A549 (cell line): ENCODE measurements at regions not wholly inside any gene's neighbourhood (a gene's known extent, or its start where the extent isn't known, plus 50 kb on each side); places are given as distances from the start of the nearest gene placed in this dataset.
"Not testable (repeated sequence)": the region's sequence is repeated elsewhere in the genome, so short reads cannot be mapped to it uniquely, and the experiment has no call there.

Experiments
- BCL3 ChIP-seq: fragments of >200 bp; sonication (Bioruptor Twin); formaldehyde crosslinking; IDR thresholded peaks from 3 replicates; pipeline ENCODE4 v1.6.1; 2016
- EP300 ChIP-seq, 2 experiments: fragments of >200 bp; sonication (Bioruptor Twin); formaldehyde crosslinking; IDR thresholded peaks; 2 replicates in 1 of 2; 3 replicates in 1 of 2; pipeline ENCODE4 v1.6.1; 2016 to 2017
- MAZ ChIP-seq: fragments of 150-350 bp; IDR thresholded peaks from 2 replicates; pipeline ENCODE4 v1.6.1; 2014; ENCODE audit warnings: antibody characterized with exemption, low read depth, low read length, borderline replicate concordance
- NPAS2 ChIP-seq: fragments of 250-450 bp; sonication (Bioruptor Pico); IDR thresholded peaks from 2 replicates; pipeline ENCODE4 v1.8.0; 2022; ENCODE audit warnings: mild to moderate bottlenecking, moderate library complexity, borderline replicate concordance
- POLR2A ChIP-seq: IDR thresholded peaks from 2 replicates; pipeline ENCODE4 v1.6.1; 2012; ENCODE audit warnings: mild to moderate bottlenecking, low read length
- SMC3 ChIP-seq: fragments of >200 bp; sonication (Bioruptor Twin); formaldehyde crosslinking; IDR thresholded peaks from 3 replicates; pipeline ENCODE4 v1.6.1; 2018; ENCODE audit warnings: inconsistent platforms
- ZNF302 ChIP-seq: fragments of 250-450 bp; sonication (Bioruptor Pico); IDR thresholded peaks from 2 replicates; pipeline ENCODE4 v1.9.0; 2021; ENCODE audit warnings: inconsistent platforms, mild to moderate bottlenecking, moderate library complexity
- TF ChIP-seq, protein P1 (sequence below): fragments of >200 bp; sonication (Bioruptor Twin); formaldehyde crosslinking; IDR thresholded peaks from 3 replicates; pipeline ENCODE4 v1.5.1; 2016
- TF ChIP-seq, protein P2 (sequence below): fragments of 200-600 bp; sonication (generic); IDR thresholded peaks from 2 replicates; pipeline ENCODE4 v1.6.1; 2016; ENCODE audit warnings: antibody characterized with exemption, mild to moderate bottlenecking, moderate library complexity
- TF ChIP-seq, protein P3 (sequence below): fragments of 250-450 bp; sonication (Bioruptor Pico); IDR thresholded peaks from 2 replicates; pipeline ENCODE4 v1.5.0; 2021; ENCODE audit warnings: mild to moderate bottlenecking, moderate library complexity, borderline replicate concordance
- TF ChIP-seq, protein P4 (sequence below): fragments of 450-650 bp; IDR thresholded peaks from 2 replicates; pipeline ENCODE4 v1.6.1; 2014; ENCODE audit warnings: antibody characterized with exemption

DNA sequence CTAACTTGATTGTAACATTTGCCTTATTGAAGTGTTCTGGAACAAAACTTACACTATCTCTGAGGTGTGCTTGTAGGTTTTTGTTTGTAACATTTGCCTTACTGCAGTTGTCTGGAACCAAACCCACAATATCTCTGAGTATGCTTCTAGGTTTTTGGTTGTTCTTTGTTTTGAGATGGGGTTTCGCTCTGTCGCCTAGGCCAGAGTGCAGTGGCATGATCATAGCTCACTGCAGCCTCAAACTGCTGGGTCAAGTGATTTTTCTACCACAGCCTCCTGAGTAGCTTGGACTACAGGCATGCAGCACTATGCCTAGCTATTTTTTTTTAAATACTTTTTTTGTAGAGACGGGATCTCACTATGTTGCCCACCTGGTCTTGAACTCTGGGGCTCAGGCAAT lies 1464.6 kb downstream of the FOXD4L5 start:
- TF ChIP-seq, protein P1, sequence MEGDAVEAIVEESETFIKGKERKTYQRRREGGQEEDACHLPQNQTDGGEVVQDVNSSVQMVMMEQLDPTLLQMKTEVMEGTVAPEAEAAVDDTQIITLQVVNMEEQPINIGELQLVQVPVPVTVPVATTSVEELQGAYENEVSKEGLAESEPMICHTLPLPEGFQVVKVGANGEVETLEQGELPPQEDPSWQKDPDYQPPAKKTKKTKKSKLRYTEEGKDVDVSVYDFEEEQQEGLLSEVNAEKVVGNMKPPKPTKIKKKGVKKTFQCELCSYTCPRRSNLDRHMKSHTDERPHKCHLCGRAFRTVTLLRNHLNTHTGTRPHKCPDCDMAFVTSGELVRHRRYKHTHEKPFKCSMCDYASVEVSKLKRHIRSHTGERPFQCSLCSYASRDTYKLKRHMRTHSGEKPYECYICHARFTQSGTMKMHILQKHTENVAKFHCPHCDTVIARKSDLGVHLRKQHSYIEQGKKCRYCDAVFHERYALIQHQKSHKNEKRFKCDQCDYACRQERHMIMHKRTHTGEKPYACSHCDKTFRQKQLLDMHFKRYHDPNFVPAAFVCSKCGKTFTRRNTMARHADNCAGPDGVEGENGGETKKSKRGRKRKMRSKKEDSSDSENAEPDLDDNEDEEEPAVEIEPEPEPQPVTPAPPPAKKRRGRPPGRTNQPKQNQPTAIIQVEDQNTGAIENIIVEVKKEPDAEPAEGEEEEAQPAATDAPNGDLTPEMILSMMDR: not testable (repeated sequence)
- TF ChIP-seq MAZ; EP300 (IDR thresholded peaks at IDR 0.05); POLR2A; ZNF302; NPAS2; BCL3; SMC3: not testable (repeated sequence)
- TF ChIP-seq, protein P2, sequence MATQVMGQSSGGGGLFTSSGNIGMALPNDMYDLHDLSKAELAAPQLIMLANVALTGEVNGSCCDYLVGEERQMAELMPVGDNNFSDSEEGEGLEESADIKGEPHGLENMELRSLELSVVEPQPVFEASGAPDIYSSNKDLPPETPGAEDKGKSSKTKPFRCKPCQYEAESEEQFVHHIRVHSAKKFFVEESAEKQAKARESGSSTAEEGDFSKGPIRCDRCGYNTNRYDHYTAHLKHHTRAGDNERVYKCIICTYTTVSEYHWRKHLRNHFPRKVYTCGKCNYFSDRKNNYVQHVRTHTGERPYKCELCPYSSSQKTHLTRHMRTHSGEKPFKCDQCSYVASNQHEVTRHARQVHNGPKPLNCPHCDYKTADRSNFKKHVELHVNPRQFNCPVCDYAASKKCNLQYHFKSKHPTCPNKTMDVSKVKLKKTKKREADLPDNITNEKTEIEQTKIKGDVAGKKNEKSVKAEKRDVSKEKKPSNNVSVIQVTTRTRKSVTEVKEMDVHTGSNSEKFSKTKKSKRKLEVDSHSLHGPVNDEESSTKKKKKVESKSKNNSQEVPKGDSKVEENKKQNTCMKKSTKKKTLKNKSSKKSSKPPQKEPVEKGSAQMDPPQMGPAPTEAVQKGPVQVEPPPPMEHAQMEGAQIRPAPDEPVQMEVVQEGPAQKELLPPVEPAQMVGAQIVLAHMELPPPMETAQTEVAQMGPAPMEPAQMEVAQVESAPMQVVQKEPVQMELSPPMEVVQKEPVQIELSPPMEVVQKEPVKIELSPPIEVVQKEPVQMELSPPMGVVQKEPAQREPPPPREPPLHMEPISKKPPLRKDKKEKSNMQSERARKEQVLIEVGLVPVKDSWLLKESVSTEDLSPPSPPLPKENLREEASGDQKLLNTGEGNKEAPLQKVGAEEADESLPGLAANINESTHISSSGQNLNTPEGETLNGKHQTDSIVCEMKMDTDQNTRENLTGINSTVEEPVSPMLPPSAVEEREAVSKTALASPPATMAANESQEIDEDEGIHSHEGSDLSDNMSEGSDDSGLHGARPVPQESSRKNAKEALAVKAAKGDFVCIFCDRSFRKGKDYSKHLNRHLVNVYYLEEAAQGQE: not testable (repeated sequence)
- TF ChIP-seq, protein P3, sequence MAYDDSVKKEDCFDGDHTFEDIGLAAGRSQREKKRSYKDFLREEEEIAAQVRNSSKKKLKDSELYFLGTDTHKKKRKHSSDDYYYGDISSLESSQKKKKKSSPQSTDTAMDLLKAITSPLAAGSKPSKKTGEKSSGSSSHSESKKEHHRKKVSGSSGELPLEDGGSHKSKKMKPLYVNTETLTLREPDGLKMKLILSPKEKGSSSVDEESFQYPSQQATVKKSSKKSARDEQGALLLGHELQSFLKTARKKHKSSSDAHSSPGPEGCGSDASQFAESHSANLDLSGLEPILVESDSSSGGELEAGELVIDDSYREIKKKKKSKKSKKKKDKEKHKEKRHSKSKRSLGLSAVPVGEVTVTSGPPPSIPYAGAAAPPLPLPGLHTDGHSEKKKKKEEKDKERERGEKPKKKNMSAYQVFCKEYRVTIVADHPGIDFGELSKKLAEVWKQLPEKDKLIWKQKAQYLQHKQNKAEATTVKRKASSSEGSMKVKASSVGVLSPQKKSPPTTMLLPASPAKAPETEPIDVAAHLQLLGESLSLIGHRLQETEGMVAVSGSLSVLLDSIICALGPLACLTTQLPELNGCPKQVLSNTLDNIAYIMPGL (CRISPR knock-in tag): not testable (repeated sequence)
- TF ChIP-seq, protein P4, sequence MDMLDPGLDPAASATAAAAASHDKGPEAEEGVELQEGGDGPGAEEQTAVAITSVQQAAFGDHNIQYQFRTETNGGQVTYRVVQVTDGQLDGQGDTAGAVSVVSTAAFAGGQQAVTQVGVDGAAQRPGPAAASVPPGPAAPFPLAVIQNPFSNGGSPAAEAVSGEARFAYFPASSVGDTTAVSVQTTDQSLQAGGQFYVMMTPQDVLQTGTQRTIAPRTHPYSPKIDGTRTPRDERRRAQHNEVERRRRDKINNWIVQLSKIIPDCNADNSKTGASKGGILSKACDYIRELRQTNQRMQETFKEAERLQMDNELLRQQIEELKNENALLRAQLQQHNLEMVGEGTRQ: not testable (repeated sequence)
